Osteoblast (primary cell): ENCODE measurements at regions not wholly inside any gene's neighbourhood (a gene's known extent, or its start where the extent isn't known, plus 50 kb on each side); places are given as distances from the start of the nearest gene placed in this dataset.

Source experiments
- DNase-seq: peaks from one replicate; pipeline ENCODE4 v3.0.0; 2011; ENCODE audit warnings: low spot score, mixed read lengths; ENCODE audit not compliant: insufficient read length; ENCODE audit errors: missing footprints
- H2AFZ ChIP-seq: 2 replicates; pipeline ENCODE4 v1.6.0; 2011; ENCODE audit warnings: mild to moderate bottlenecking, low read length
- H3K27ac ChIP-seq: 2 replicates; pipeline ENCODE4 v1.5.1; 2011; ENCODE audit warnings: mild to moderate bottlenecking, low read depth, low read length, moderate library complexity
- H3K27me3 ChIP-seq: 2 replicates; pipeline ENCODE4 v1.6.0; 2012; ENCODE audit warnings: mild to moderate bottlenecking, control low read depth, inconsistent platforms, low read length, moderate library complexity; ENCODE audit not compliant: insufficient read depth
- H3K36me3 ChIP-seq: 2 replicates; pipeline ENCODE4 v1.5.1; 2011; ENCODE audit warnings: mild to moderate bottlenecking, low read length, control low read depth, moderate library complexity; ENCODE audit not compliant: insufficient read depth
- H3K4me1 ChIP-seq: 2 replicates; pipeline ENCODE4 v1.5.1; 2011; ENCODE audit warnings: mild to moderate bottlenecking, low read length, control low read depth, moderate library complexity; ENCODE audit not compliant: insufficient read depth
- H3K4me2 ChIP-seq: 2 replicates; pipeline ENCODE4 v1.6.0; 2011; ENCODE audit warnings: mild to moderate bottlenecking, low read length; ENCODE audit not compliant: insufficient read depth
- H3K4me3 ChIP-seq: fragments of 200-600 bp; sonication (generic); 3 replicates; pipeline ENCODE4 v1.5.1; 2012; ENCODE audit warnings: mild to moderate bottlenecking, low read length, inconsistent platforms; ENCODE audit not compliant: insufficient read depth
- H3K79me2 ChIP-seq: 2 replicates; pipeline ENCODE4 v1.6.0; 2012; ENCODE audit warnings: mild to moderate bottlenecking, low read length, control low read depth, inconsistent platforms; ENCODE audit not compliant: insufficient read depth
- H3K9me3 ChIP-seq: 2 replicates; pipeline ENCODE4 v1.5.1; 2011; ENCODE audit warnings: low read depth, low read length, control low read depth
- H4K20me1 ChIP-seq: 2 replicates; pipeline ENCODE4 v1.6.0; 2012; ENCODE audit warnings: mild to moderate bottlenecking, low read length, control low read depth; ENCODE audit not compliant: insufficient read depth
- TF ChIP-seq, protein P1 (sequence below): IDR thresholded peaks from 2 replicates; pipeline ENCODE4 v1.5.1; 2011; ENCODE audit warnings: mild to moderate bottlenecking, low read depth, low read length, moderate library complexity; ENCODE audit errors: extremely low read depth

DNA sequence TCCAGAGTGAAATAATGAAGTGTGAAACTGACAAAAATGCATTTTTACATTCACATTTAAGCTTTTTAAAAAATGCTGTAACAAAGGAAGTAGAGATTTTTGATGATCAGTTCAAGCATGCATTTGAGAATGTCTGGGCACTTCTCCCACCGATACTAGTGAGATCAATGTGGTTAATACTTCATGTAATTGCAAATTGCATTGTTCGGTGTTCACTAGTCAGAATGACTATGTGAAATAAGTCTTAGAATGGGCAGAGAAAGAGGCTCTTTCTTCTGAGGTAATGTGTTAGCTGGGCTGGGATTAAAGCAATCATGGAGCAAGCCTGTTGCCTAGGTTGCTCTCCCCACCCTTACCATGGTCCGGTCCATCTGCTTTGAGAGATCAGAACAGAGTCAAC is 587.0 kb upstream of the GRM7 start:
- Histone ChIP-seq H4K20me1 (no peaks in the 10 kb centered on the region), H3K4me1 (no peaks in the 10 kb centered on the region), H3K4me2 (no peak overlapping the region), H3K27me3 (no peaks in the 10 kb centered on the region), H3K4me3 (no peak overlapping the region), H3K79me2 (no peaks in the 10 kb centered on the region), H3K27ac (no peak overlapping the region), H3K9me3 (no peaks in the 10 kb centered on the region), H2AFZ (no peak overlapping the region), H3K36me3 (no peaks in the 10 kb centered on the region)
- TF ChIP-seq, protein P1, sequence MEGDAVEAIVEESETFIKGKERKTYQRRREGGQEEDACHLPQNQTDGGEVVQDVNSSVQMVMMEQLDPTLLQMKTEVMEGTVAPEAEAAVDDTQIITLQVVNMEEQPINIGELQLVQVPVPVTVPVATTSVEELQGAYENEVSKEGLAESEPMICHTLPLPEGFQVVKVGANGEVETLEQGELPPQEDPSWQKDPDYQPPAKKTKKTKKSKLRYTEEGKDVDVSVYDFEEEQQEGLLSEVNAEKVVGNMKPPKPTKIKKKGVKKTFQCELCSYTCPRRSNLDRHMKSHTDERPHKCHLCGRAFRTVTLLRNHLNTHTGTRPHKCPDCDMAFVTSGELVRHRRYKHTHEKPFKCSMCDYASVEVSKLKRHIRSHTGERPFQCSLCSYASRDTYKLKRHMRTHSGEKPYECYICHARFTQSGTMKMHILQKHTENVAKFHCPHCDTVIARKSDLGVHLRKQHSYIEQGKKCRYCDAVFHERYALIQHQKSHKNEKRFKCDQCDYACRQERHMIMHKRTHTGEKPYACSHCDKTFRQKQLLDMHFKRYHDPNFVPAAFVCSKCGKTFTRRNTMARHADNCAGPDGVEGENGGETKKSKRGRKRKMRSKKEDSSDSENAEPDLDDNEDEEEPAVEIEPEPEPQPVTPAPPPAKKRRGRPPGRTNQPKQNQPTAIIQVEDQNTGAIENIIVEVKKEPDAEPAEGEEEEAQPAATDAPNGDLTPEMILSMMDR: no peak
- no peak for DNase-seq

DNA sequence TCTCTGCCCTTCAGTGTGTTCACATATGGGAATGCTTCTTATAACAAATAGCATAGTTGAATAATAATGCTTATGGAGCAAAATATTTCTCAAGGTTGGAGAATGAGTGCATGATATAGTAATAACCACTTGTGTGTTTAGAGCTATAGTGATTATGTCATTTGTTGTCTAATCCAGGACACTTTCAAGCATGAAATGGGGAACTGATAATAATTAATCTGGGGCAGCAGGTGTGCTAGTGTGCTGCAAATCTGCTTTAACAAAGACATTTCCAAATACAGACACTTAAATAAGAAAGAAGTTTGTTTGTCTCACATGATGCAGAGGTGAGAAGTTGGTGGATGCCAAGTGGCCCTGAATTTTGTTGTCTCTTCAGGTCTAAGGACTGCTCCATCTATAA is 579.3 kb upstream of the GRM7 start:
- H3K27ac ChIP-seq: no peak overlapping the region
- TF ChIP-seq, protein P1: no peak

DNA sequence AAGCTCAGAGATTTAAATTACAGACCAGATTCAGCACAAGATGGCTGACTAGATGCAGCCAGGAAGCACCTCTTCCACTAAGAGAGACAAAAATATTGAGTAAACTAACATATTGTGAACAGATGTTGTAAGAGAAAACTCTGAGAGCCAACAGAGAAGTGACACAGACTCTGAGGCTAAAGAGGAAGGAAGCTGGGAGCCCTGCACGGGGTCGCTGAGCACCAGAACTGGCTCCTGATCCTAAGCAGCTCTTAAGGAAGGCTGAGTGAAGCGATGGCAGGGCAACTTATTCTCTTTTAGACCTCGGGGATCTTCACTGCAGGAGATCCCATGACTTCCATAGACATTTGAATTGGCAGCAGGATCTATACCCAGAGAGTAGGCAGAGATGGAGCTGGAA is 578.0 kb upstream of the GRM7 start:
- Histone ChIP-seq H3K4me1 (no peaks in the 10 kb centered on the region), H4K20me1 (no peaks in the 10 kb centered on the region), H3K27ac (no peak overlapping the region), H3K9me3 (peaks cover 5% of the 10 kb centered on the region), H3K79me2 (no peaks in the 10 kb centered on the region), H2AFZ (no peak overlapping the region), H3K4me2 (no peak overlapping the region), H3K27me3 (no peaks in the 10 kb centered on the region), H3K36me3 (no peaks in the 10 kb centered on the region), H3K4me3 (no peak overlapping the region)
- no peak for DNase-seq
- TF ChIP-seq, protein P1: no peak

More for the DNA sequence above, 579.3 kb upstream of the GRM7 start:
- no peaks in the 10 kb centered on the region for H3K79me2 ChIP-seq
- no peak overlapping the region for H3K4me3 ChIP-seq
- H3K4me2 ChIP-seq: no peak overlapping the region
- H3K36me3 ChIP-seq: no peaks in the 10 kb centered on the region
- no peak overlapping the region for H2AFZ ChIP-seq
- H3K9me3 ChIP-seq: peaks cover 5% of the 10 kb centered on the region
- no peaks in the 10 kb centered on the region for H4K20me1 ChIP-seq
- H3K27me3 ChIP-seq: no peaks in the 10 kb centered on the region
- no peaks in the 10 kb centered on the region for H3K4me1 ChIP-seq
- DNase-seq: no peak

DNA sequence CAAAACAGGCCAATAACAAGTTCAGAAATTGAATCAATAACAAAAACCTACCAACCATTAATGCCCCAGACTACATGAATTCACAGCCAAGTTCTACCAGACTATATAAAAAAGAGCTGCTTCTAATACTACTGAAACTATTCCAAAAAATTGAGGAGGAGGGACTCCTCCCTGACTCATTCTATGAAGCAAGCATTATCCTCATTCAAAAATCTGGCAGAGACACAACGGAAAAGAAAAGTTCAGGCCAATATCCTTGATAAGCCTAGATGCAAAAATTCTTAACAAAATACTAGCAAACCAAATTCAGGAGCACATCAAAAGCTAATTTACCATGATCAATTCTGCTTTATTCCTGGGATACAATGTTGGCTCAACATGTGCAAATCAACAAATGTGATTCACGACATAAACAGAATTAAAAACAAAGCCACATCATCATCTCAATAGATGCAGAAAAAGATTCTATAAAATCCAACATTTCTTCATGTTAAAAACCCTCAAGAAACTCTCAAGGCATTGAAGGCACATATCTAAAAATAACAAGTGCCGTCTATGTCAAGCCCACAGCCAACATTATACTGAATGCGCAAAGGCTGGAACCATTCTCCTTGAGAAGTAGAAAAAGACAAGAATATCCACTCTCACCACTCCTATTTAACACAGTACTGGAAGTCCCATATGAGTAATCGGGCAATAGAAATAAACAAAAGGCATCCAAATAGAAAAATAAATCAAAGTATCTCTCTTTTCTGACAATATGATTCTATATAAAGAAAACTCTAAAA is 573.6 kb upstream of the GRM7 start:
- Histone ChIP-seq H3K27me3 (no peaks in the 10 kb centered on the region), H3K9me3 (peaks cover 3% of the 10 kb centered on the region), H3K36me3 (no peaks in the 10 kb centered on the region), H4K20me1 (no peaks in the 10 kb centered on the region), H3K79me2 (no peaks in the 10 kb centered on the region), H3K4me2 (no peak overlapping the region), H3K4me1 (no peaks in the 10 kb centered on the region), H3K27ac (no peak overlapping the region), H3K4me3 (no peak overlapping the region), H2AFZ (no peak overlapping the region)
- TF ChIP-seq, protein P1: no peak
- no peak for DNase-seq
